GM13976 (cell line): ENCODE measurements at regions not wholly inside any gene's neighbourhood (a gene's known extent, or its start where the extent isn't known, plus 50 kb on each side); places are given as distances from the start of the nearest gene placed in this dataset.

Experiments used
- DNase-seq: peaks from one replicate; pipeline ENCODE4 v3.0.0; 2012; ENCODE audit warnings: low spot score
- in situ Hi-C: fragments of 300-500 bp; cut with MboI; formaldehyde crosslinking; loops from one replicate; pipeline ENCODE4 v1.12.0; 2022; ENCODE audit warnings: low sequenced_read_pairs, mixed read lengths, inconsistent platforms; ENCODE audit not compliant: unreplicated experiment
- TF ChIP-seq, protein P1 (sequence below): IDR thresholded peaks from 2 replicates; pipeline ENCODE4 v1.5.1; 2012; ENCODE audit warnings: borderline replicate concordance, mild to moderate bottlenecking; ENCODE audit not compliant: insufficient read depth; ENCODE audit errors: extremely low read depth, missing control alignments, control extremely low read depth

DNA sequence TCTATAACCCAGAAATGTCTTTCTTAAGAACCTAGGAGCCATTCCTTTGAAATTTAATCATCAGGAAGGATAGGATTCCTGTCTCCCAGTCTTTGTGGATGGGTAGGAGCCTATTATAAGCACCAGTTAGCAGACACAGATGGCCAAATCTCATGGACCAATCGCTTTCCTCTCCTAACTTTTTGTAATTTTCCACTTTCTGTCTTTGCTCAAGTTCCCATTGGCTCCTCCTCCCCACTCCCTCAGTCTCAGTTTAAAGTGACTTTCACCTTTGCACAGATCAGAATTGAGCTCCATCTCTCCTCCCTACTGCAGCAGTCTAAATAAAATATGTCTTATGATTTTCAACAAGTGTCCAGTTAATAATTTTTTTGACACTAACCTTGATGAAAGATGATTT, 192.3 kb downstream of the HS3ST3A1 start:
- TF ChIP-seq, protein P1, sequence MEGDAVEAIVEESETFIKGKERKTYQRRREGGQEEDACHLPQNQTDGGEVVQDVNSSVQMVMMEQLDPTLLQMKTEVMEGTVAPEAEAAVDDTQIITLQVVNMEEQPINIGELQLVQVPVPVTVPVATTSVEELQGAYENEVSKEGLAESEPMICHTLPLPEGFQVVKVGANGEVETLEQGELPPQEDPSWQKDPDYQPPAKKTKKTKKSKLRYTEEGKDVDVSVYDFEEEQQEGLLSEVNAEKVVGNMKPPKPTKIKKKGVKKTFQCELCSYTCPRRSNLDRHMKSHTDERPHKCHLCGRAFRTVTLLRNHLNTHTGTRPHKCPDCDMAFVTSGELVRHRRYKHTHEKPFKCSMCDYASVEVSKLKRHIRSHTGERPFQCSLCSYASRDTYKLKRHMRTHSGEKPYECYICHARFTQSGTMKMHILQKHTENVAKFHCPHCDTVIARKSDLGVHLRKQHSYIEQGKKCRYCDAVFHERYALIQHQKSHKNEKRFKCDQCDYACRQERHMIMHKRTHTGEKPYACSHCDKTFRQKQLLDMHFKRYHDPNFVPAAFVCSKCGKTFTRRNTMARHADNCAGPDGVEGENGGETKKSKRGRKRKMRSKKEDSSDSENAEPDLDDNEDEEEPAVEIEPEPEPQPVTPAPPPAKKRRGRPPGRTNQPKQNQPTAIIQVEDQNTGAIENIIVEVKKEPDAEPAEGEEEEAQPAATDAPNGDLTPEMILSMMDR: no peak
- in situ Hi-C loops: no loop called here
- no peak for DNase-seq

DNA sequence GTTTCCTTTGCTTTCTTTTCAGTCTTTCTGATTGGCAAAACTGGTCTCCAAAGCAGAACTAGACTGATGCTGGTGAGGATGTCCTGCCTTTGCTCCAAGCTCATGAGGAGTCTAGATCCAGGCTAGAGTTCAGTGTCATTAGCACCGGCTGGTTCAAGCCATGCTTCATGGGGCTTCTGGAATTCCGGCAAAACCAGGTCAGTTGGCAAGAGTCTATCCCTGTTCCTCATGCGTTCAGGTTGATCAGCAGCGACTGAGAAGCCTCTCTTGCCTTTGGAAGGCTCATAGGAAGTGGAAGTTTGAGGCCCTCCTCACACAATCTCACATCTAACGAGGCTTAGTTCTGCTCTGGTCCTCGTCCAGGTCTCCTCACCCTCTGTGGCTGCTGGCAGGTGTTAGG, 194.3 kb downstream of the HS3ST3A1 start:
- no peak for DNase-seq
- in situ Hi-C loops: no loop called here
- TF ChIP-seq, protein P1: no peak

DNA sequence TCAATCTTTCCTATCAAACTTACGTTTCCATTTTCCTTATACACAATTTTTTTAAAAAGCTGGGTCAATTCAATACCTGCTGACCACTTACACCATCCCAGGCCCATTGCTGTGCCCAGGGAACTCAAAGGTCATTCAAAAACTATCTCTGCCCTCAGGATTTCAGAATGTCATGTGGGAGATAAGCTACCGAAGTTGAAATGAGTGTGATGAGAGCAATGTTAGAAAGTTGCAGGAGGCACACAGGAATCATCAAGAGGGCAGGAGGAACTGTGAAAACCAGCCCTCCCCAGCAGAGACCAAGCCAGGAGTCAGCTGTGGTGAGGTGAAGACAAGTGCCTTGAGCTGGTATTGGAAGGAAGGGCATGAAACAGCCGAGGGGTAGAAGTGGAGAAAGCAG, 195.9 kb downstream of the HS3ST3A1 start:
- in situ Hi-C loops: no loop called here
- DNase-seq: no peak
- TF ChIP-seq, protein P1: no peak

DNA sequence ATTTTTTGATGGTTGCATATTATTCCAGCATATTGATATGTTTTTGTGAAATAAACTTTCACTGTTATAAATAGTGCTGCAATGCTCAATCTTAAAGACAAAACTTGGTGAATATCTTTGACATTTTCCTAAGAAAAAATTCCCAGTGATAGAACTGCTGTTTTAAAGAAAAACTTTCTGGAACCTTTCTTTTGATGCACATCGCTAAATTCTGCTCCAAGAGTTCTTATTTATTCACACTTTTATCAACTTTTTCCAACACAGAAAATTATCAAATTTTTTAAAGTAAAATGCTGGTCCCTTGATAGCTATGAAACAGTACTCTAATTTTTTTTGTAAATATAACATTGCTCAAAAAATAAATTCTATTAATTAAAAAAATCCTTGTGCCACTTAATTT, 196.6 kb downstream of the HS3ST3A1 start:
- TF ChIP-seq, protein P1: no peak
- in situ Hi-C loops: no loop called here
- no peak for DNase-seq

DNA sequence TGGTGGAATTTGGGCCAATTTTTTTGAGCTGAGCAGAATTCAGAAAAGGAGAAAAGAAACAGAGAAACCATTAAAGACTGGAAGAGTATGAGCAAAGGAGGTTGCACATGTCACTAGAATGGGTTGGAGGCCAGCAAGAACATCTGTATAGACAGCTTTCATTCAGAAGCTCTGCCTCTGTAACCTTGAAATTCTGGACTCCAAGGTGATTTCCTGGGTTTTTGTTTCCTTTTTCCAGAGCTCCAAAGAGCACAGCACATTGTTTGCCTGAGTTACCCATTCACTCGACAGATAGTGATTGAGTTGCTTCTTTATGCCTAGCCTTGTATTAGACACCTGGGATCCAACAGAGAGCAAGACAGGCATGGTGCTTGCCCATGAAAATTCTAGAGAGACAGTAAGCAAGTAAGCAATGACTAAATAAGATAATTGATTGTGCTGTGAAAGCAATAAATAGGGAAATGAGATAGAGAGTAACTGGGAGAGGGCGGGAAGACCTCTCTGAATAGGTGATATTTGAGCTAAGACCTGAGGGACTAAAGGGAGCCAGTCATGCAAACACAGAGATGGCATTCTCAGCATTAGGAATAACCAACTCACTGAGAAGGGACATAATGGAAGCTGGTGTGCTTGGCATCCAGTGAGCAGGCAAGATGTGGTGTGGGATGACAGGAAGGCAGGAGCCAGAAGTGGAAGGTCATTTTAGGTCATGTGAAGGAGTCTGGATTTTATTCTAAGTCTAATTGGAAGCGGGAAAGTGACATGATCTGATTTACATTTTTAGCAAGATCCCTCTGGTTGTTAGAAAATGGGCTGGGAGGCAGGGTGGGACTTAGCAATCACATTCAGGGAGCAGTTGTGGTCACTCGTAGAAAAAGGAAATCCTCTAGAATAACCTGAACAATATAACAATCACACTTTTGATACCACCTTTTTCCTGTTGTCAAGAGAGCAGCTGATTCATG, 197.5 kb downstream of the HS3ST3A1 start:
- TF ChIP-seq, protein P1: no peak
- DNase-seq: no peak
- in situ Hi-C loops: no loop called here

- in situ Hi-C loops: no loop called here
- TF ChIP-seq, protein P1: no peak
- DNase-seq: no peak
These were observed 201.2 kb downstream of the HS3ST3A1 start for GRCh38 chr17:13400491-13400890.
